T-cell (primary cell): ENCODE measurements at regions not wholly inside any gene's neighbourhood (a gene's known extent, or its start where the extent isn't known, plus 50 kb on each side); places are given as distances from the start of the nearest gene placed in this dataset.
"Not testable (repeated sequence)": the region's sequence is repeated elsewhere in the genome, so short reads cannot be mapped to it uniquely, and the experiment has no call there.

Experiments used
- ATAC-seq, 4 experiments: fragments of 200-7000 bp in 3 of 4; fragments of 150-1000 bp in 1 of 4; cut with Tn5 transposase; replicated peaks in 1 of 4; 1 replicate in 3 of 4; 2 replicates in 1 of 4; pipeline ENCODE4 v1.10.0; 2021; ENCODE audit warnings: moderate library complexity in 3 of 4, mild to moderate bottlenecking in 2 of 4, moderate number of reproducible peaks in 1 of 4
- CTCF ChIA-PET, 2 donors: fragments of 300-600 bp; sonication (Branson Sonifier 250); formaldehyde crosslinking; loops; one replicate each; lab custom pipeline; 2022; ENCODE audit warnings: antibody characterized with exemption in 2 of 2; lab: Charles Lee
- POLR2A ChIA-PET, 2 donors: fragments of 300-600 bp; sonication (Branson Sonifier 250); formaldehyde crosslinking; loops; one replicate each; lab custom pipeline; 2022; ENCODE audit warnings: antibody characterized with exemption in 2 of 2; lab: Charles Lee
- DNase-seq, 35 experiments: peaks; one replicate each; pipeline versions ENCODE4 v3.0.0 to v3.0.0-alpha.2; 2013 to 2023
- H3K27ac ChIP-seq: one replicate; pipeline ENCODE4 v1.5.1; 2013; ENCODE audit warnings: low read length
- H3K27me3 ChIP-seq, 2 experiments: replicated peaks in 1 of 2; 1 replicate in 1 of 2; 2 replicates in 1 of 2; pipeline versions ENCODE4 v1.6.1 to v1.7.0; 2013; ENCODE audit warnings: low read length in 1 of 2, mixed read lengths in 1 of 2; ENCODE audit not compliant: control insufficient read depth in 2 of 2, insufficient read depth in 2 of 2; ENCODE audit errors: extremely low read depth in 1 of 2
- H3K36me3 ChIP-seq, 2 donors: 1 replicate in 1 of 2; 2 replicates in 1 of 2; pipeline versions ENCODE4 v1.6.1 to v1.7.0; 2013; ENCODE audit warnings: low read length in 1 of 2; ENCODE audit not compliant: control insufficient read depth in 2 of 2, insufficient read depth in 1 of 2; ENCODE audit errors: extremely low read depth in 1 of 2
- H3K4me1 ChIP-seq, 2 experiments: 1 replicate in 1 of 2; 2 replicates in 1 of 2; pipeline versions ENCODE4 v1.6.1 to v1.7.0; 2013; ENCODE audit warnings: low read length in 2 of 2, mixed read lengths in 1 of 2; ENCODE audit not compliant: insufficient read depth in 2 of 2, control insufficient read depth in 1 of 2; ENCODE audit errors: extremely low read depth in 1 of 2
- H3K4me3 ChIP-seq, 2 donors: 1 replicate in 1 of 2; 2 replicates in 1 of 2; pipeline versions ENCODE4 v1.5.1 to v1.7.0; 2013; ENCODE audit warnings: mild to moderate bottlenecking in 2 of 2, low read length in 1 of 2, moderate library complexity in 1 of 2; ENCODE audit not compliant: control insufficient read depth in 1 of 2; ENCODE audit errors: extremely low read depth in 1 of 2
- H3K9me3 ChIP-seq: 2 replicates; pipeline ENCODE4 v1.7.0; 2013
- H3K27ac Mint-ChIP-seq, 2 donors: one replicate each; pipeline ENCODE4 v1.8.0; 2020 to 2021; ENCODE audit warnings: mild to moderate bottlenecking in 2 of 2, mixed read lengths in 2 of 2
- H3K27me3 Mint-ChIP-seq, 2 donors: one replicate each; pipeline ENCODE4 v1.8.0; 2021 to 2022; ENCODE audit warnings: mixed read lengths in 2 of 2
- H3K36me3 Mint-ChIP-seq: one replicate; pipeline ENCODE4 v1.8.0; 2021; ENCODE audit warnings: mixed read lengths
- H3K4me1 Mint-ChIP-seq, 3 donors: one replicate each; pipeline ENCODE4 v1.8.0; 2020 to 2022; ENCODE audit warnings: mixed read lengths in 3 of 3, mild to moderate bottlenecking in 1 of 3
- H3K4me3 Mint-ChIP-seq, 3 donors: one replicate each; pipeline ENCODE4 v1.8.0; 2020 to 2022; ENCODE audit warnings: mild to moderate bottlenecking in 3 of 3, mixed read lengths in 3 of 3, moderate library complexity in 3 of 3
- H3K9me3 Mint-ChIP-seq, 3 donors: one replicate each; pipeline ENCODE4 v1.8.0; 2020 to 2022; ENCODE audit warnings: mixed read lengths in 3 of 3
- WGBS: methylation state at CpG from one replicate; pipeline ENCODE4 v1.1.5; 2013; ENCODE audit warnings: missing lambda C conversion rate; ENCODE audit not compliant: insufficient coverage; 5-methylcytosine and 5-hydroxymethylcytosine counted together

GRCh38 chr10:53491774-53492173, 719.2 kb upstream of the MBL2 start:
- H3K4me3 Mint-ChIP-seq: no peak overlapping the region
- Histone ChIP-seq H3K4me1 (no peaks in the 10 kb centered on the region), H3K9me3 (no peaks in the 10 kb centered on the region), H3K36me3 (no peaks in the 10 kb centered on the region), H3K27ac (no peak overlapping the region), H3K27me3 (no peaks in the 10 kb centered on the region), H3K4me3 (no peak overlapping the region)
- H3K36me3 Mint-ChIP-seq: no peaks in the 10 kb centered on the region
- no peak overlapping the region for H3K27ac Mint-ChIP-seq
- DNase-seq (no peak), ATAC-seq (no peak)
- H3K27me3 Mint-ChIP-seq: no peaks in the 10 kb centered on the region
- ChIA-PET POLR2A (no interaction called here), CTCF (no interaction called here)
- 100% methylated on average over 1 of the region's 2 CpGs for WGBS
- H3K4me1 Mint-ChIP-seq: no peaks in the 10 kb centered on the region
- H3K9me3 Mint-ChIP-seq: peaks cover 5 to 33% (median 15%) of the 10 kb centered on the region in 3 donors

- Histone ChIP-seq H3K27me3 (no peaks in the 10 kb centered on the region), H3K4me3 (no peak overlapping the region), H3K4me1 (no peaks in the 10 kb centered on the region), H3K27ac (no peak overlapping the region), H3K36me3 (no peaks in the 10 kb centered on the region), H3K9me3 (no peaks in the 10 kb centered on the region)
- Mint-ChIP-seq H3K4me3 (no peak overlapping the region), H3K27ac (no peak overlapping the region), H3K9me3 (peaks cover 12 to 42% (median 23%) of the 10 kb centered on the region in 3 donors), H3K27me3 (no peaks in the 10 kb centered on the region), H3K36me3 (no peaks in the 10 kb centered on the region), H3K4me1 (no peaks in the 10 kb centered on the region)
- ChIA-PET POLR2A (no interaction called here), CTCF (no interaction called here)
- ATAC-seq: no peak
- no CpG with 5 or more reads among the region's 1 CpG for WGBS
- no peak for DNase-seq
These were observed 718.0 kb upstream of the MBL2 start for GRCh38 chr10:53490553-53490952.

GRCh38 chr10:53489335-53490182, 717.0 kb upstream of the MBL2 start:
- no peak overlapping the region for H3K4me3 Mint-ChIP-seq
- H3K36me3 ChIP-seq: no peaks in the 10 kb centered on the region
- no peak for DNase-seq
- H3K4me1 ChIP-seq: no peaks in the 10 kb centered on the region
- H3K36me3 Mint-ChIP-seq: no peaks in the 10 kb centered on the region
- H3K4me3 ChIP-seq: no peak overlapping the region
- H3K4me1 Mint-ChIP-seq: no peaks in the 10 kb centered on the region
- WGBS: no CpG with 5 or more reads among the region's 5 CpGs
- no peak overlapping the region for H3K27ac Mint-ChIP-seq
- no peaks in the 10 kb centered on the region for H3K9me3 ChIP-seq
- ChIA-PET POLR2A (no interaction called here), CTCF (no interaction called here)
- peaks cover 12 to 48% (median 29%) of the 10 kb centered on the region in 3 donors for H3K9me3 Mint-ChIP-seq
- no peaks in the 10 kb centered on the region for H3K27me3 ChIP-seq
- H3K27ac ChIP-seq: no peak overlapping the region
- ATAC-seq: no peak
- H3K27me3 Mint-ChIP-seq: no peaks in the 10 kb centered on the region

- Histone ChIP-seq H3K9me3 (no peaks in the 10 kb centered on the region), H3K4me1 (no peaks in the 10 kb centered on the region), H3K27me3 (no peaks in the 10 kb centered on the region), H3K27ac (no peak overlapping the region), H3K4me3 (no peak overlapping the region), H3K36me3 (no peaks in the 10 kb centered on the region)
- POLR2A ChIA-PET: interaction anchor here in 1 of 2 donors (0.6 kb wide), 1 partner anchor 31 kb away, joined by 5 read pairs; no protein-coding TSS in a partner anchor
- Mint-ChIP-seq H3K27ac (no peak overlapping the region), H3K36me3 (no peaks in the 10 kb centered on the region), H3K4me1 (no peaks in the 10 kb centered on the region), H3K27me3 (no peaks in the 10 kb centered on the region), H3K4me3 (no peak overlapping the region), H3K9me3 (peaks cover 7 to 38% (median 32%) of the 10 kb centered on the region in 3 donors)
- 88% methylated on average over 16 of the region's 17 CpGs for WGBS
- CTCF ChIA-PET: interaction anchor here in 1 of 2 donors (0.7 kb wide), 1 partner anchor 1197 kb away, joined by 3 read pairs; no protein-coding TSS in a partner anchor
- ATAC-seq (no peak), DNase-seq (no peak)
These were observed 714.7 kb upstream of the MBL2 start for GRCh38 chr10:53487019-53487983.

GRCh38 chr10:53485422-53485821, 712.8 kb upstream of the MBL2 start:
- H3K27me3 ChIP-seq, H3K27ac Mint-ChIP-seq, DNase-seq, H3K4me1 Mint-ChIP-seq, H3K27me3 Mint-ChIP-seq, H3K4me3 Mint-ChIP-seq, H3K4me1 ChIP-seq, H3K27ac ChIP-seq, H3K36me3 Mint-ChIP-seq, ATAC-seq, H3K4me3 ChIP-seq, CTCF ChIA-PET, POLR2A ChIA-PET, H3K36me3 ChIP-seq, H3K9me3 ChIP-seq: not testable (repeated sequence)
- peaks cover 7 to 29% (median 27%) of the 10 kb centered on the region in 3 donors for H3K9me3 Mint-ChIP-seq
- no CpG with 5 or more reads among the region's 4 CpGs for WGBS

- no peaks in the 10 kb centered on the region for H3K36me3 Mint-ChIP-seq
- no peaks in the 10 kb centered on the region for H3K4me1 Mint-ChIP-seq
- Histone ChIP-seq H3K27me3 (no peaks in the 10 kb centered on the region), H3K9me3 (no peaks in the 10 kb centered on the region), H3K27ac (no peak overlapping the region), H3K36me3 (no peaks in the 10 kb centered on the region), H3K4me3 (no peak overlapping the region), H3K4me1 (no peaks in the 10 kb centered on the region)
- POLR2A ChIA-PET: no interaction called here
- DNase-seq (no peak), ATAC-seq (no peak)
- WGBS: 100% methylated on average over 1 of the region's 2 CpGs
- no peak overlapping the region for H3K4me3 Mint-ChIP-seq
- H3K9me3 Mint-ChIP-seq: peaks cover 0 to 11% (median 3%) of the 10 kb centered on the region in 3 donors
- CTCF ChIA-PET: no interaction called here
- H3K27ac Mint-ChIP-seq: no peak overlapping the region
- H3K27me3 Mint-ChIP-seq: no peaks in the 10 kb centered on the region
These were observed 706.8 kb upstream of the MBL2 start for GRCh38 chr10:53479365-53479764.
